ENCODE measurements at regions not wholly inside any gene's neighbourhood (a gene's known extent, or its start where the extent isn't known, plus 50 kb on each side); places are given as distances from the start of the nearest gene placed in this dataset.

- no peak for DNase-seq
- no peak overlapping the region for H3K27ac ChIP-seq
- in situ Hi-C loops (cut with HindIII; ENCODE audit: low pct_ligation_motif_present, low sequenced_read_pairs), result no loop called here
- no peaks in the 10 kb centered on the region for H3K36me3 ChIP-seq (replicated peaks)
- peak; percentile 39 for TF ChIP-seq CTCF (IDR thresholded peaks at IDR 0.05; ENCODE audit: low read depth, low read length, missing control alignments)
- H3K27me3 ChIP-seq (replicated peaks), result no peaks in the 10 kb centered on the region
- H3K4me3 ChIP-seq (ENCODE audit: low read depth, low read length), result no peak overlapping the region
These were observed 234.4 kb upstream of the MTNR1B start for GRCh38 chr11:92735039-92735438.

- H3K27me3 ChIP-seq (replicated peaks), result no peaks in the 10 kb centered on the region
- no peak overlapping the region for H3K27ac ChIP-seq
- H3K36me3 ChIP-seq (replicated peaks), result no peaks in the 10 kb centered on the region
- no peak overlapping the region for H3K4me3 ChIP-seq (ENCODE audit: low read depth, low read length)
- in situ Hi-C loops (cut with HindIII; ENCODE audit: low pct_ligation_motif_present, low sequenced_read_pairs), result no loop called here
- DNase-seq, result no peak
- no peak for TF ChIP-seq CTCF (IDR thresholded peaks at IDR 0.05; ENCODE audit: low read depth, low read length, missing control alignments)
These were observed 231.2 kb upstream of the MTNR1B start for GRCh38 chr11:92738276-92738675.

- in situ Hi-C loops (cut with HindIII; ENCODE audit: low pct_ligation_motif_present, low sequenced_read_pairs), result no loop called here
- TF ChIP-seq CTCF (IDR thresholded peaks at IDR 0.05; ENCODE audit: low read depth, low read length, missing control alignments), result no peak
- DNase-seq, result peak; percentile 16
These were observed 230.4 kb upstream of the MTNR1B start for GRCh38 chr11:92739041-92739440.

GRCh38 chr11:92739491-92739890, 230.0 kb upstream of the MTNR1B start:
- Histone ChIP-seq H3K27me3 (replicated peaks) (no peaks in the 10 kb centered on the region), H3K4me3 (ENCODE audit: low read depth, low read length) (no peak overlapping the region), H3K27ac (no peak overlapping the region), H3K36me3 (replicated peaks) (no peaks in the 10 kb centered on the region)
- in situ Hi-C loops (cut with HindIII; ENCODE audit: low pct_ligation_motif_present, low sequenced_read_pairs), result no loop called here
- no peak for TF ChIP-seq CTCF (IDR thresholded peaks at IDR 0.05; ENCODE audit: low read depth, low read length, missing control alignments)
- DNase-seq, result no peak

More at GRCh38 chr11:92739041-92739440, 230.4 kb upstream of the MTNR1B start:
- Histone ChIP-seq H3K27ac (no peak overlapping the region), H3K27me3 (replicated peaks) (no peaks in the 10 kb centered on the region), H3K4me3 (ENCODE audit: low read depth, low read length) (no peak overlapping the region), H3K36me3 (replicated peaks) (no peaks in the 10 kb centered on the region)

- no peaks in the 10 kb centered on the region for H3K36me3 ChIP-seq (replicated peaks)
- H3K27me3 ChIP-seq (replicated peaks), result no peaks in the 10 kb centered on the region
- in situ Hi-C loops (cut with HindIII; ENCODE audit: low pct_ligation_motif_present, low sequenced_read_pairs), result no loop called here
- DNase-seq, result no peak
- H3K4me3 ChIP-seq (ENCODE audit: low read depth, low read length), result no peak overlapping the region
- H3K27ac ChIP-seq, result no peak overlapping the region
- no peak for TF ChIP-seq CTCF (IDR thresholded peaks at IDR 0.05; ENCODE audit: low read depth, low read length, missing control alignments)
These were observed 229.2 kb upstream of the MTNR1B start for GRCh38 chr11:92740276-92740675.

- H3K27me3 ChIP-seq (replicated peaks), result no peaks in the 10 kb centered on the region
- no peak overlapping the region for H3K27ac ChIP-seq
- no peak overlapping the region for H3K4me3 ChIP-seq (ENCODE audit: low read depth, low read length)
- in situ Hi-C loops (cut with HindIII; ENCODE audit: low pct_ligation_motif_present, low sequenced_read_pairs), result no loop called here
- no peak for TF ChIP-seq CTCF (IDR thresholded peaks at IDR 0.05; ENCODE audit: low read depth, low read length, missing control alignments)
- DNase-seq, result no peak
- no peaks in the 10 kb centered on the region for H3K36me3 ChIP-seq (replicated peaks)
These were observed 224.4 kb upstream of the MTNR1B start for GRCh38 chr11:92744929-92745585.

Data from brain microvascular endothelial cell (primary cell).